Ectodermal cell (in vitro differentiated cells): ENCODE measurements at regions not wholly inside any gene's neighbourhood (a gene's known extent, or its start where the extent isn't known, plus 50 kb on each side); places are given as distances from the start of the nearest gene placed in this dataset.
"Not testable (repeated sequence)": the region's sequence is repeated elsewhere in the genome, so short reads cannot be mapped to it uniquely, and the experiment has no call there.

Experiments used
- H3K27ac ChIP-seq: 2 replicates; pipeline ENCODE4 v1.7.0; 2013; ENCODE audit warnings: mild to moderate bottlenecking, low read depth, low read length; ENCODE audit not compliant: insufficient read depth, poor library complexity, severe bottlenecking
- H3K27me3 ChIP-seq: 2 replicates; pipeline ENCODE4 v1.7.0; 2013; ENCODE audit warnings: mild to moderate bottlenecking, low read length; ENCODE audit not compliant: insufficient read depth, control insufficient read depth, poor library complexity, severe bottlenecking
- H3K36me3 ChIP-seq: one replicate; pipeline ENCODE4 v1.7.0; 2013; ENCODE audit warnings: low read length; ENCODE audit not compliant: control insufficient read depth, insufficient read depth
- H3K4me1 ChIP-seq: one replicate; pipeline ENCODE4 v1.7.0; 2013; ENCODE audit warnings: low read length; ENCODE audit not compliant: control insufficient read depth, insufficient read depth
- H3K4me3 ChIP-seq: 2 replicates; pipeline ENCODE4 v1.7.0; 2013; ENCODE audit warnings: low read depth, low read length, control low read depth; ENCODE audit not compliant: insufficient read depth
- H3K9me3 ChIP-seq: 2 replicates; pipeline ENCODE4 v1.7.0; 2013; ENCODE audit warnings: mild to moderate bottlenecking, low read length, moderate library complexity; ENCODE audit not compliant: control insufficient read depth
- WGBS, 2 experiments: methylation state at CpG; one replicate each; pipeline ENCODE4 v1.1.7; 2013; ENCODE audit warnings: missing lambda C conversion rate in 2 of 2; 5-methylcytosine and 5-hydroxymethylcytosine counted together

DNA sequence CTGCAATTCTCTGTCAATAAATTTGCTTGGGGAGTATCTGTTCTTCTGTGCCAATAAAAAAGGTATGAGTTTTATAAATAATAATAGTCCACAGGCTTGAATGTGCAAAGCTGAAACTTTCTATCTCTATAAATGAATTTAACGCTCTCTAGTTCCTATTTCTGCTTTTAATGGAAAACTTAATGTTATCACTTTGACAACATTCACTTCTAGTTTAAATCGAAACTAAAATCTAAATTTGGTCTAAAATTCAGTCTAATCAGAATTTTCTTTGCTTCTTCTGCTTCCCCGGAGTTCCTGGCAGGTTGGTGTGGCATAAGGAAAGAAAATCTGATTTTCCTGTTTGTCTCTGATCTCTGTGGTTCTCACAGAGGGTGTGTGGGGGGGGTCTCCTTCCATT is 450.1 kb upstream of the TBL1XR1 start:
- WGBS, 2 experiments = 94 to 98% methylated on average over 3 of the region's 3 CpGs
- Histone ChIP-seq H3K27ac (no peak overlapping the region), H3K4me1 (no peaks in the 10 kb centered on the region), H3K27me3 (no peaks in the 10 kb centered on the region), H3K4me3 (no peak overlapping the region), H3K36me3 (no peaks in the 10 kb centered on the region), H3K9me3 (no peaks in the 10 kb centered on the region)

DNA sequence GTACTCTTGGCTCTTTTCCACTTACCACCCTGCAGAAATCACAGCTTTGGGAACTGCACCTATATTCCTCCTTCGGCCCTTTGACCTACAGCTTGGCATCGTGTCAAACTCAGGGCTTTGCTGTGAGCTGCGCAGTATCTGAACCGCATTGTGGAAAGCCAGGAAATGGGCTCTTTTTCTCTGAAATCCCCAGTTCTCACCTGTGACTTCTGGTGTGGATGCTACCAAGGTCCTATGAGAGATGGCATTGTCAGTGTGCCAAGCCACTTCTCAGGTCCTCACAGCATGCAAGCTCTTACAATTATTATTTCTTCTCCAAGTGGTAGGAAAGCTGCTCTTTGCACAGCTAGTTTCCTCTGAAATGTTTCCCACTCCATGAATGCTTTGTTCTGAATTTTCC is 450.6 kb upstream of the TBL1XR1 start:
- no peaks in the 10 kb centered on the region for H3K9me3 ChIP-seq
- no peaks in the 10 kb centered on the region for H3K27me3 ChIP-seq
- 68 to 69% methylated on average over 4 of the region's 4 CpGs for WGBS, 2 experiments
- no peak overlapping the region for H3K4me3 ChIP-seq
- no peak overlapping the region for H3K27ac ChIP-seq
- H3K4me1 ChIP-seq = no peaks in the 10 kb centered on the region
- H3K36me3 ChIP-seq = no peaks in the 10 kb centered on the region

- 92 to 97% methylated on average over 5 of the region's 5 CpGs for WGBS, 2 experiments
- Histone ChIP-seq H3K36me3 (no peaks in the 10 kb centered on the region), H3K4me3 (no peak overlapping the region), H3K27ac (no peak overlapping the region), H3K4me1 (no peaks in the 10 kb centered on the region), H3K9me3 (no peaks in the 10 kb centered on the region), H3K27me3 (no peaks in the 10 kb centered on the region)
These were observed 455.4 kb upstream of the TBL1XR1 start for GRCh38 chr3:177652556-177653291.

GRCh38 chr3:177657243-177657642 is 460.0 kb upstream of the TBL1XR1 start:
- no peaks in the 10 kb centered on the region for H3K36me3 ChIP-seq
- no peaks in the 10 kb centered on the region for H3K27me3 ChIP-seq
- H3K9me3 ChIP-seq = no peaks in the 10 kb centered on the region
- no peaks in the 10 kb centered on the region for H3K4me1 ChIP-seq
- 88 to 93% methylated on average over 4 of the region's 4 CpGs for WGBS, 2 experiments
- no peak overlapping the region for H3K27ac ChIP-seq
- H3K4me3 ChIP-seq = no peak overlapping the region

DNA sequence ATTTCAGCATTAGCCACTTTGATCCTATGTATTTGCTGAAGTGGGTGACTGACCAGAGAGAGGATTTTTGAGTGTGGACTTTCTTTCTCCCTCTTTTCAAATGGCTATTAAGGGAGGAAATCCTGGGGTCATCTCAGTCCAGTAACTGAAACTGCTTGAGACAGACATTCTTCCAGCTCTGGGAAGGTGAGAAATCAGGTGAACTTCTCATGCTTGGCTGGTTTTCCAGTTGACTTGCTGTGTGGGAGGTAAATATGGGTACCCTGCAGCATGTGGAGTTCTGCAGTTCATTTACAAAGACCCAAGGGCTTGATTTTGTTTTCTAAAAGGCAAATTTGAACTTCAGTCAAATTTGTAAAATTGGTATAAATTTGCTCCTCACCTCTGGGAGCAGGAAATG is 461.1 kb upstream of the TBL1XR1 start:
- H3K36me3 ChIP-seq = no peaks in the 10 kb centered on the region
- H3K4me1 ChIP-seq = no peaks in the 10 kb centered on the region
- no peaks in the 10 kb centered on the region for H3K9me3 ChIP-seq
- H3K27ac ChIP-seq = no peak overlapping the region
- no peak overlapping the region for H3K4me3 ChIP-seq
- no peaks in the 10 kb centered on the region for H3K27me3 ChIP-seq

- WGBS, 2 experiments = 91 to 95% methylated on average over 17 of the region's 17 CpGs
These were observed 467.3 kb upstream of the TBL1XR1 start for GRCh38 chr3:177664380-177665103.

GRCh38 chr3:177665122-177665808 is 468.0 kb upstream of the TBL1XR1 start:
- no peaks in the 10 kb centered on the region for H3K4me1 ChIP-seq
- H3K9me3 ChIP-seq = no peaks in the 10 kb centered on the region
- H3K4me3 ChIP-seq = no peak overlapping the region
- H3K27me3 ChIP-seq = no peaks in the 10 kb centered on the region
- no peaks in the 10 kb centered on the region for H3K36me3 ChIP-seq
- WGBS, 2 experiments = 94 to 95% methylated on average over 9 of the region's 9 CpGs
- H3K27ac ChIP-seq = no peak overlapping the region

More at GRCh38 chr3:177664380-177665103, 467.3 kb upstream of the TBL1XR1 start:
- H3K27ac ChIP-seq, H3K36me3 ChIP-seq, H3K27me3 ChIP-seq, H3K9me3 ChIP-seq, H3K4me1 ChIP-seq, H3K4me3 ChIP-seq: not testable (repeated sequence)

GRCh38 chr3:177672252-177672911 is 475.1 kb upstream of the TBL1XR1 start:
- H3K9me3 ChIP-seq = no peaks in the 10 kb centered on the region
- no peak overlapping the region for H3K27ac ChIP-seq
- H3K36me3 ChIP-seq = no peaks in the 10 kb centered on the region
- H3K4me3 ChIP-seq = no peak overlapping the region
- H3K27me3 ChIP-seq = no peaks in the 10 kb centered on the region
- WGBS, 2 experiments = 91 to 93% methylated on average over 8 to 10 of the region's 10 CpGs
- H3K4me1 ChIP-seq = peaks cover 9% of the 10 kb centered on the region

GRCh38 chr3:177673112-177673914 is 476.0 kb upstream of the TBL1XR1 start:
- no peaks in the 10 kb centered on the region for H3K36me3 ChIP-seq
- peaks cover 10% of the 10 kb centered on the region for H3K4me1 ChIP-seq
- no peaks in the 10 kb centered on the region for H3K27me3 ChIP-seq
- H3K27ac ChIP-seq = no peak overlapping the region
- no peaks in the 10 kb centered on the region for H3K9me3 ChIP-seq
- no peak overlapping the region for H3K4me3 ChIP-seq
- 93 to 97% methylated on average over 4 of the region's 4 CpGs for WGBS, 2 experiments
